Stimulated activated CD4-positive, alpha-beta T cell treated with anti-CD3 and anti-CD28 coated beads, Interleukin-2, amount 100 ng/mL, for 4 hours (primary cell): ENCODE measurements at regions not wholly inside any gene's neighbourhood (a gene's known extent, or its start where the extent isn't known, plus 50 kb on each side); places are given as distances from the start of the nearest gene placed in this dataset.
"Not testable (repeated sequence)": the region's sequence is repeated elsewhere in the genome, so short reads cannot be mapped to it uniquely, and the experiment has no call there.

ENCODE experiments used
- DNase-seq: peaks from one replicate; pipeline ENCODE4 v3.0.0-alpha.2; 2020; ENCODE audit warnings: low read depth

DNA sequence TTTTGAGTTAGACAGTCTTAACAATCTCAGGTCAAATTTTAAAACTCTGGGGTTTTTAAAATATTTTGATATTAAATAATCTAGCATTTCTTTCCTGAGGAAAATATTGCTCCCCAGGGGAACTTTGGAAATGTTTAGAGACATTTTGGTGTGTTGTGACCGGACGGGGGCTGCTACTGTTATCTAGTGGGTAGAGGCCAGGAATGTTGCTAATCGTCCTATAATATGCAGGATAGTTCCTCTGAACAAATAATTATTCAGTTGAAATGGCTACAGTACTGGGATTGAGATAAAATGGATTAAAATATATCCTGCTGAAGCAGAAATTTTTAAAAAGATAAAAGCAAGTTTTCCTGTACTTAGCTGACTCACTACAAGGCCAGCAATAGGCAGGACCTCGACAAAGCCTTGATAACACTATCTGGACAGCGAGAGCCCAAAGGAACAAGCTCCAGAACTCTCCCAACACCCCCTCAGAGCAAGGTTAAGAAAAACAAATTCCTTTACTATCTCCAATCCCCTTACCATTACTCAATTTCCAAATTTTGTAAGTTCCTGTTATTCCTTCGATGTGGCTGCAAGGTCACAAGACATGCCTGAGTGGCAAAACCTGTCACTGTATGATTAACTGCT, 1407.4 kb downstream of the SUCLG1 start:
- DNase-seq, result no peak

DNA sequence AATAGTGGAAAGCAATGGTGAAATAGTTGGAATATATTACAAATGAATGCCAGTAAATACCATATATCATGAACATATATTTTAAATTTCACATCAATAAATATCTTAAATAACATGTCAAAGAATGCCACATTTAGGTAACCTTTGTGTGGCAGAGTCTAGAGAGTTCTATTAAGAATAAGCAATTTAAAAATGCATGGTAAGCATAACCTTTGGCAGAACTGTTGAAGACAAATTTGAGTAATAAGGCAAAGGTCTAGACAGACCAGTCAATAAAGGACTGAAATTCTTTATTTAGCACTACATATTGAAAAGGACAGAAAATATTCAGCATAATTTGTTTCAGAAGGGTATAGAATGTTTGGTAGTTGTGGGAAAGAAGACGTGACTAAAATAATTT, 1417.0 kb downstream of the SUCLG1 start:
- no peak for DNase-seq

DNA sequence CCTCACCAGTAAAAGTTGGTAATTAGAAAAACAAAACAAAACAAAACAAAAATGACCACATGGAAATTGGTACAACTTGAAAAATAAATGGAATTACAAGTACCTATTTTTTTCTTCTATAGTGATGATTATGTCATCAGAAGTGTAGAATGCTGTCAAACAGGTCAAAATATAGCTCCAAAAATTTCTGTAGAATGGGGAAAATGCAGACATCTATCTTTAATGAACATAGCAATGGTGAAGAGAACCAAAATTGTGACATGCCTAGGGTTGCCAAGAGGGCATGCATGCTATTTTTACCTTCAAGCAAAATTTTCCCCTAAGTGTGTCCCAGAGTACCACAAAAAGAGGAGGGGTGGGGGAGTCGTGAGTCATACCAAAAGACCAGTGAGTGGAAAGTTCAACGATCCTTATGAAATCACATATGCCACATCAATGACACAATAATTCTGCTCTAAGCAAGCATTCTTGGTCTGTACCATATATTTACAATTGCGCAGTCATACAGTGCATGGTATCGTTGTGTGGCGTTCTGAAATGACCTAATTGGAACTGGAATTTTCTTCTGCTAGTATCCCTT, 1436.4 kb downstream of the SUCLG1 start:
- DNase-seq, result no peak

DNA sequence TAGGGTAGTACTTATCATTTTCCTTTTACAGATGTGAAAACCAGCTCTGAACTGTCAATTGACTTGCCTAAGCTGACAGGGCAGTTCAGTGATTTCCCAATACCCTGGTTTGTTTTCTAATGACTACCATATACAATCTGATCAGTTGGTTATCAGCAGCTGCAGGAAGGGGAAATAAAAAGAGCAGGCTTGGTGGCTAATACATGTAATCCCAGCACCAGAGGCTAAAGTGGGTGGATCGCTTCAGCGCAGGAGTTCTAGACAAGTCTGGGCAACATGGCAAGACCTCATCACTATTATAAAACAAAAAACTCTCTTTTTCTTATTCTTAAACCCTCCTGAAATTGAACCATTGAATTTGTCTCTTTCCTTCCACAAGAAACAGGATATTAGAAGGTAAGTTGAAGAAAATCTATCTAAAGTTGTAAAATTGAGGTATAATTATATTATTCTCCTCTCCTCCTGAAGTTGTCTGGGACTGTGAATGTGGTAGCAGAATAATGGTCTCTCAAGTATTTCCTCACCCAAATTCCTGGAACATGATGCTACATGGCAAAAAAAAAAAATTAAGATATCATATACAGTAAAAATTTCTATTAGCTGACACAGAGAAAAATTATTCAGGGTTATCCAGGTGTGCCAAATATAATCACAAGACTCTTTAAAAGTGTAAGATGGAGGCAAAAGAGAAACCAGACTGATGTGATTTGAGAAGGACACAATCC, 1441.6 kb downstream of the SUCLG1 start:
- no peak for DNase-seq

DNA sequence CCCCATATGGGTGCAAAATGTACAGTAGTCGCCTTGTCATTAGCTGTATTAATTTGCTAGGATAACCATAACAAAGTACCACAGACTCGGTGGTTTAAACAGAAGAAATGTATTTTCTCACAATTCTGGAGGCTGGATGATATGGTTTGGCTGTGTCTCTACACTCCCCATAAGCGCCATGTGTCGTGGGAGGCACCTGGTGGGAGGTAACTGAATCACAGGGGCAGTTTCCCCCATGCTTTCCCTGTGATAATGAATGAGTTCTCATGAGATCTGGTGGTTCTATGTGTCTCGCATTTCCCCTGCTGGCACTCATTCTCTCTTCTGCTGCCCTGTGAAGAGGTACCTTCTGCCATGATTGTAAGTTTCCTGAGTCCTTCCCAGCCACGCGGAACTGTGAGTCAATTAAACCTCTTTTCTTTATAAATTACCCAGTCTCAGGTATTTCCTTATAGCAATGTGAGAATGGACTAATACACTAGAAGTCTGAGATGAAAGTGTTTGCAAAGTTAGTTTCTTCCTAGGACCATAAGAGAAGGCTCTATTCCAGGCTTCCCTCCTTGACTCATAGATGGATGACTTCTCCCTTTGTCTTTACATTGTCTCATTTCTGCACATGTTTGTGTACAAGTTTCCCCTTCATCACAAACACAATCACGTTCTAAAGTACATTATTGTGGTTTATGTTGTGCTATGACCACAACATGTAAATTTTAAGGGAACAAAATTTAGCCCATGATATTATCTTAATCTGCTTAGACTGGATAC, 1442.6 kb downstream of the SUCLG1 start:
- DNase-seq, result no peak

DNA sequence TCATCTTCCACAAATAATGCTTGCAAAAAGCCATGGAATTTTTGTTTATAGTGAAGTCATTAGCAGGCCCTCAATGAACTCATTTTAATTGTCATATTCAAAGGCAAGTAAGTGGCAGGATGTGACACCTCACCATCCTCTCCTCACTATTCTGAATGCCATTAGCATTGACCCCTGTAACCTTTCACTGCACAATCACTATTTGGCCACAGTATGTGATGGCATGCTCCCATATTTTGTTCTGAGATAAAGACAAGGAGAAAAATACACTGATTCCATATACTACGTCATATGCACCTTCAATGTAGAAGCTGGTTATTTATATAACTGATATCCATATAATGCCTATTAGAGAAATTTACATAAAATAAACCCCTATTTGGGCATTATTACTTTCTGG, 1443.2 kb downstream of the SUCLG1 start:
- DNase-seq, result no peak

DNA sequence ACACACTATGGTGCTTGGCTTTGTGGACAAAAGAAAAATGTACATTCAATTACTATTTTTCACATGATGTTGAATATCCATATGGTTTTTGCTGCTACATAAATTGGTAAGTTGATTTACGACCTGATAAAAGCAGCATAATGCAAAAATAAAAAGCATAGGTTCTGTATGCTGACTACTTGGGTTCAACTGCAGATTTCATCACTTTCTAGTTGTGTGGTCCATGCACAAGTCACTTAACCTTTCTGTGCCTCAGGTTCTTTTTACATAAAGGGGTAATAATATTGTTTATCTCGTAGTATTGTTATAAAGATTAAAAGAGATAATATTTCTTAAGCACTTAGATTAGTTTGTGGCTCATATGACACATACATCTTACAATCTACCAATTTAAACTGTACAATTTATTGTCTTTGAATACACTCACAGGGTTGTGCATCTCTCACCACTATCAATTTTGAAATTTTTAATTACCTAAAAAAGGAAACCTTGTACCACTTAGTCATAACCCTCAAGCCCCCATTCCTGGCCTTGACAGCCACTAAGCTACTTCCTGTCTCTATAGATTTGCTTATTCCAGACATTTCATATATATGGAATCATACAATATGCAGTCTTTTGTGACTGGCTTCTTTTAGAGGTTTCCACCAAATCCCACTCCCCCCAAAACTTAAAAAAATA, 1443.9 kb downstream of the SUCLG1 start:
- no peak for DNase-seq

DNA sequence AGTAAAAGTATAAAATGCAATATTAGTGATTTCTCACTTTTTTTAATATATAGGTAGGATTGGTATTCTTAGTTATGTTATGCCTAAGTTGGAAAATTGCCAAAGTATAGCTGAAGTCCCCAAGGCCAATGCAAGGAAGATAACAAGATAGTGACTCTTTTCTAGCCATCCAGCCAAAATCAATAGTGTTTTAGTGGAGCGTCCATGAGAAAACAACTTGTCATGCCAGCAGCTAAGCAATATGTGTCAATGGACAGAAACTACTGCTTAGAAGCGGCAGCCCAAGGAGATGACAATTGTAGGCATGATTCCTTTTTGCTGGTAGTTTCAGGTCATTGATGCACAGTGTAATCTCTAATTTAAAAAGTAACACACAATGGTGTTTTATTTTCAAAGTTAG, 1444.6 kb downstream of the SUCLG1 start:
- DNase-seq, result no peak

DNA sequence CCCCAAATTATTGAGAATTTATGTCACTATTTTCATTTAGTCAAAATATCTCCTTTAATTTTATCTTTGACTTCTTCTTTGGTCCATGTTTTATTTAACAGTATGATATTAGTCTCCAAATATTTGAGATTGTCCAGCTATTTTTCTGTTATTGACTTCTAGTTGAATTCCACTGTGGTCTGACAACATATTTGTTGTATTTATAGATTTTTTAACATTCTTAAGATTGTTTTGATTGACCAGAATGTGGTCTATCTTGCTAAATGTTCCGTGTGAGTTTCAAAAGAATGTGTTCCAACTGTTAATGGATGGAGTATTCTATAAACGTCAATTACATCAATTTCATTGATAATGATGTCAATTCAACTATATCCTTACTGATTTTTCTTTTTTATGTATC, 1452.1 kb downstream of the SUCLG1 start:
- no peak for DNase-seq

DNA sequence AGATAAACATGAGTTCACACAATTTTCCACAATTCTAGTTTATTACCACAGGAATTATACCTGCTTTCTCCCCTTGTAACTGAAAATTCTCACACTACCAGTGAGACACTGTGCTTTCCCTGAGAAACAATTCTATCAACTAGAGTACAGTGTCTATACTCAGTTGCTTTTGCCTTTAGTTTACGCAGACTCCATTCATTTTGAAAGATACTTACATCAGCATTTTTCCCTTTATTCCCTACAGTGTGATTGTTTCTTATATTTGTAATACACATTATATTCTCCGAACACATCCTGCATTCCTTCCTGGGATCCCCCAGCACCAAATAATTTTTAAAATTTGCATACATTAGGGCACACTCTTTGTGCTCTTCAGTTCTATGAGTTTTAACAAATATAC, 1455.5 kb downstream of the SUCLG1 start:
- DNase-seq, result no peak

DNA sequence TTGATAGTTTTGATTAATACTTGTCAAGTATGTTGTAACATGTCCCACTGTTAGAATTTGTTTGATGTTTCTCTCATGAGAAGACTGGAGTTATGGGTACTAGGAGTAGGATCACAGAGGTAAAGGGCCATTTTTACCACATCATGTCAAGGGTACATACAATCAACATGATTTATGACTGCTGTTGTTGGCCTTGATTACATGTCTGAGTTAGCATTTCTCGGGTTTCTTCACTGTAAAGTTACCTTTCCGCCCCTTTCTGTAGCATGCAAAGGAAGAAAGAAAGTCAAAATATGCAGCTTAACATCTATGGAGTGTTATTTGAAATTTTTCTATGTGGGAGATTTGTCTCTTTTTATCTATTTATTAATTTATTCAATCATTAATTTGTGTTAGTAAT, 1456.4 kb downstream of the SUCLG1 start:
- DNase-seq, result no peak

DNA sequence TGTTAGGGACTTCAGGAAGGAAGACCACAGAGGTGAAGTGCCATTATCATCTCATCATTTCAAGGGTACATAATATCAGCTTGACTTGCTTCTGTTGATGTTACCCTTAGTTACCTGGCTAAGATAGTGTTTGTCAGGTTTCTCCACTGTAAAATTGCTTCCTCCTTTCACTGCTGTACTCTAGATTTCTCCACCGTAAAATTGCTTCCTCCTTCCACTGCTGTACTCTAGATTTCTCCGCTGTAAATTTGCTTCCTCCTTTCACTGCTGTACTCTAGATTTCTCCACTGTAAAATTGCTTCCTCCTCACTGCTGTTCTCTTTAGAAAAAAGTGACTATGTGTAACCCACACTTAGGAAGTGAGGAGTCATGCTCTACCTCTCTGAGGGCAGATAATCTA, 1460.3 kb downstream of the SUCLG1 start:
- no peak for DNase-seq

DNA sequence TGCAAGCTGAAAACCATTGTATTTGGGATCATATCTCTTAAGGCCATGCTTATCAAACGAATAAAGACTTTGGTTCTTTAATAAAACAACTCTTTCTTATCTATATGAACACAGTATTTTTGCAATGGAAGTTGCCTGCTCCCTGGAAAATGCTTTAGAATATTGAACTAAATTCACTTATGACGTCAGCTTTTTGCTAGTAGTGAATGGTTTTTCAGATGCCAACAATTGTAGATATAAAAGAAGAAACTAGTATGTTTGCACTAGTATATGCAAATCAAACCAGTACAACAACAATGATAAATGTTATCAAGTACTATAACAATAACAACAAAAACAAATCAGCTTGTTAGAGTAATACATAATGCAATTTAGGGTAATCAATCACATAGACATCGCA, 1462.9 kb downstream of the SUCLG1 start:
- no peak for DNase-seq

DNA sequence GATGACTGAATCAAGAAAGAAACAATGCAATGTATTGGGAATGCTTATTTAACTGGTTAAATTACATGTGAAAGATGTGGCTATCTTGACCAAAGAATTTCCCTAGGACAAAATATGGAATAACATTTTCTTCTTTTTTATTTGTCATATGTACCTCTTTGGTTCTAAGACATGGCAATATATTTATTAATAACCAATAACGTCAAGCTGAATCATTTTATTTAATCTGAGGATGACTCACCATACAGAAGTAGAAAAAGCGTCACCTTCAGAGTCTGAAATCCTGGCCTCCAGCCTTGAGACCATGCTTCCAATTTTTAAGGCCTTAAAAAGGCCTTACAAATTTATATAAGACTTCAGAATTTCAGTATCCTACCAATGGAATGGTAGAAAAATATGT, 1464.9 kb downstream of the SUCLG1 start:
- no peak for DNase-seq

DNA sequence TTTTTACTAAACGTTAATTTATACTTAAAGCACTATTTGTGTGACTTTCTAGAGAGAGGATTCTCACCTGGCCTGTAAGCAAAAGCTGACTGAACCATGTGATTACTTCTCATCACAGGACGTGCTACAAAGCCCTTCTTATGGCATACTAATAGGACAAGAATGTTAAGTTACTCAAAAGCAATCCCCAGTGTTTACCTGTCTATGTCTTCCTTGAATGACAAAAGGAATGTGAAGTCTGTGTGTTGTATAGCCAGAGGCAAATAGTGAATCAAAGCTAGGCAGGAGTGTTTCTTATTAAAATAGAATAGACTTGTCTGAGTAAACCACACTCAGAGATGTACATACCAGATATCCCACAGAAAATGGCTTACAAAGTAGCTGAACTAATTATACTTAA, 1465.5 kb downstream of the SUCLG1 start:
- no peak for DNase-seq

DNA sequence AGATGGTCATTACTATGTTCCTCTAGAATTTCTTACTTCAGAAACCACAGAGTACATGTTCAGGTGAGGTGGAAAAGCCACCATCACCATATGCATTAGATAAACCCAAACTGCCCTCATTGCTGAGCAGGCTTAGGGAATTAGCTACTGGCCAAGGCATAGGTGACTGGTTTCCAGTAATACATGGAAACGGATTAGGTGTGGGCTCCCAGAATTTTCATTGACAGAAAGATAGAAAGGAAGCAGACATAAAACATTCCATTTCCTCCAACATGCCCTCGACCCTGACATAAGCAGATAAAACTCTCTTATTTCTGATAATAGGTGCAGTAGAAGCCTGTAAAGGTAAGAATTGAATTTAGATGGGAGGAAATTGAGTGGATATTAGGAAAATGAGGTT, 1466.1 kb downstream of the SUCLG1 start:
- no peak for DNase-seq

DNA sequence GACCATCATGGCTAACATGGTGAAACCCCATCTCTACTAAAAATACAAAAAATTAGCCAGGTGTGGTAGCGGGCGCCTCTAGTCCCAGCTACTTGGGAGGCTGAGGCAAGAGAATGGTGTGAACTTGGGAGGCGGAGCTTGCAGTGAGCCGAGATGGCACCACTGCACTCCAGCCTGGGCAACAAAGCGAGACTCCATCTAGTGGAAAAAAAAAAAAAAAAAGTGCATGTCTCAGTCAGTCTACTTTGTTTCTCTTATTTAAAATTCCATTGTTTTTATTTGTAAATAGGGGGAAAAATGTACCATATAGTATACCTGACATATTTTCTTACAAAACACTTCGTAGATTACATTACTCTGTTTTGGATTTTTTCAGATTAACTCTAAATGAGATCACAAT, 1471.4 kb downstream of the SUCLG1 start:
- DNase-seq, result not testable (repeated sequence)

DNA sequence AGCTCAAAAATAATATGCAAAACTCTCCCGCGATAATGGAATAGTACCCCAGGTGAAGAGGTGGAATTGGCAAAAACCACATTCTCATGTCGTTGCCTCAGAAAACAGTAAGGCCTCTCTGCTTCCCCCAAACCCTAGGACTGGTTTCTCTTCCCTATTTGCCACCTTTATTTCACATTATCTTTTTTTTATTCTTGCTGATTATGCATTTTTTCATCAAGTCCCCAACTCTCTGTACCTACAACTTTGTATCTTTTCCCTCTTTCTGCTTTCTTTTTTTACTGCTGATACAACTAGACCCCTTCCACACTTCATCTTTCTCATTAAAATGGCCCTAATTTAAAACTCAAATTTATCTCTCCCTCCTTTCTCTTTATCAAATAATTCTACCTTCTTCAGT, 1472.2 kb downstream of the SUCLG1 start:
- DNase-seq, result no peak

DNA sequence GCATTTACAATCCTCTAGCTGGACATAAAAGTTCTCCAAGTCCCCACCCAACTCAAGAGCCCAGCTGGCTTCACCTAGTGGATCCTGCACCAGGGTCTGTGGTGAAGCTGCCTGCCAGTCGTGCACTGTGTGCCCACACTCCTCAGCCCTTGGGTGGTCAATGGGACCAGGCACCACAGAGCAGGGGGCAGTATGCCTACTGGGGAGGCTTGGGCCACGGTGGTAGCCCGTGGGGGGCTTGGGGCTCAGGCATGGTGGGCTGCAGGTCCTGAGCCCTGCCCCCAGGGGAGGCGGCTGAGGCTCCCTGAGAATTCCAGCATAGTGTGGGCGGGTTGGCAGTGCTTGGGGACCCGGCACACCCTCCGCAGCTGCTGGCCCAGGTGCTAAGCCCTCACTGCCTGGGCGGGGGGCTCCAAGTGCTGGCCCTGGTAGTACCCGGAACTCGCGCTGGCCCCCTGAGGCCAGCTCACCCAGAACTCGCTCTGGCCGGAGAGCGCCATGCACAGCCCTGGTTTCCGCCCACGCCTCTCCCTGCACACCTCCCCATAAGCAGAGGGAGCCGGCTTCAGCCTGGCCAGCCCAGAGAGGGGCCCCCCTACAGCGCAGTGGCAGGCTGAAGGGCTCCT, 1473.4 kb downstream of the SUCLG1 start:
- no peak for DNase-seq

DNA sequence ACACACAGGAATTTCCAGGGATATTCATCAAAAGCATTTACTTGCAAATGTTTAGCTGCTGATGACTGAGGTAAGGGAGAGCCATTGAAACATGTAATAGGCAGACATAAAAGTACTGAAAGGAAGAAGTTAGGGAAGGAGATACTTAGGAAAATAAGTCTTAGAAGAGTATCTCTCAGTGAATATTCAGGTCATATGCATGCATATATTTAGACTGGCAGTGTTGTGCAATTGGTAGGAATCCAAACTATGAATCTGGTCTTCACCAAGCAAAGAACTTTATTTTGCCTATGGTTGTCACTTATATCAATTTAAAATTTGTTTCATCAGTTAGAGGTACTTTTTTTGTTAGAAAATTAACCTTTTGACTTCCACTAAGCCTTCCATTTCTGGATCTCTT, 1490.7 kb downstream of the SUCLG1 start:
- no peak for DNase-seq

DNA sequence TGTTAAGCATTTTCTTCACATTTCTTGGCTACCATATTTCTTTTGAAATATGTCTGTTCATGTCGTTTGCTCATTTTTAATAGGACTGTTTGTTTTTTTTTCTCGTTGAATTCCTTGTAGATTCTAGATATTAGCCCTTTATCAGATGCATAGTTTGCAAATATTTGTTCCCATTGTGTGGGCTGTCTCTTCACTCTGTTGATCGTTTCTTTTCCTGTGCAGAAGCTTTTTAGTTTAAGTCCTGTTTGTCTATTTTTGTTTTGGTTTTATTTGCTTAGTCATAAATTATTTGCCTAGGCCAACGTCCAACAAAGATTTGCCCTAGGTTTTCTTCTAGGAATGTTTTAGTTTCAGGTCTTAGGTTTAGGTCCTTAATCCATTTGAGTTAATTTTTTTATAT, 1494.7 kb downstream of the SUCLG1 start:
- DNase-seq, result no peak

DNA sequence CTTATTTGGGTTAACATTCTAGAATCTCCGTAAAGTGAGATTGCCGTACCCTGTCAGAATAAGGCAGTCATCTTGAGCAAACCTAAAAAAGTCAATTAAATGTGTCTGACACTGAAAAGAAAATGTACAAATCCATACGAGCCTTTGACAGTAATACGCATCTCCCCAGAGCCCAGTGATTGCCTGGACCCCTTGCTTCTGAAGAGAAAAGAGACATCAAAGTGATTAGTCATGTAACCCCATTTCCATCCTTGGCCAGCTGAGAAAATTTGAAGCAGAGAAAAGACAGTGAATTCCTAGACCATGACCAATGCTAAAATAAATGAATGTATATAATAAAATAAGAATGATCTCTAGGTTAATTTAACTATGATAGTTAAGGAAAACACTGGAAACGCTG, 1499.4 kb downstream of the SUCLG1 start:
- DNase-seq, result no peak
